DOHH2 (cell line): ENCODE measurements at regions not wholly inside any gene's neighbourhood (a gene's known extent, or its start where the extent isn't known, plus 50 kb on each side); places are given as distances from the start of the nearest gene placed in this dataset.

Source experiments
- H3F3A ChIP-seq: fragments of 200-600 bp; sonication (generic), shearing (Covaris generic); 2 replicates; pipeline ENCODE4 v1.6.0; 2016; ENCODE audit warnings: antibody characterized with exemption, mild to moderate bottlenecking; ENCODE audit not compliant: control insufficient read depth, insufficient read depth
- H3K27ac ChIP-seq: fragments of 200-600 bp; sonication (generic); 2 replicates; pipeline ENCODE4 v1.5.1; 2014; ENCODE audit warnings: low read depth, mild to moderate bottlenecking, low read length, moderate library complexity
- H3K27me3 ChIP-seq: fragments of 200-600 bp; sonication (generic); 2 replicates; pipeline ENCODE4 v1.6.1; 2014; ENCODE audit warnings: mild to moderate bottlenecking, low read length, mixed read lengths; ENCODE audit not compliant: control insufficient read depth
- H3K36me3 ChIP-seq: fragments of 200-600 bp; sonication (generic); 2 replicates; pipeline ENCODE4 v1.6.1; 2014; ENCODE audit warnings: mild to moderate bottlenecking, low read length, moderate library complexity, mixed read lengths; ENCODE audit not compliant: control insufficient read depth
- H3K4me1 ChIP-seq: fragments of 200-600 bp; sonication (generic); 2 replicates; pipeline ENCODE4 v1.6.1; 2014; ENCODE audit warnings: mild to moderate bottlenecking, low read length, mixed read lengths; ENCODE audit not compliant: control insufficient read depth
- H3K4me2 ChIP-seq: fragments of 200-600 bp; sonication (generic); 2 replicates; pipeline ENCODE4 v1.6.0; 2014; ENCODE audit warnings: mild to moderate bottlenecking, low read length, moderate library complexity
- H3K4me3 ChIP-seq: fragments of 200-600 bp; sonication (generic); 2 replicates; pipeline ENCODE4 v1.5.1; 2014; ENCODE audit warnings: mild to moderate bottlenecking, low read length, mixed read lengths
- H3K79me2 ChIP-seq: fragments of 200-600 bp; sonication (generic); 2 replicates; pipeline ENCODE4 v1.6.1; 2014; ENCODE audit warnings: mild to moderate bottlenecking, low read length, mixed read lengths; ENCODE audit not compliant: control insufficient read depth
- H3K9me2 ChIP-seq: fragments of 200-600 bp; sonication (generic); replicated peaks from 2 replicates; pipeline ENCODE4 v1.6.1; 2014; ENCODE audit warnings: mild to moderate bottlenecking, low read length, mixed read lengths; ENCODE audit not compliant: control insufficient read depth
- H3K9me3 ChIP-seq: fragments of 200-600 bp; sonication (generic); 2 replicates; pipeline ENCODE4 v1.6.1; 2014; ENCODE audit warnings: antibody characterized with exemption, low read length, mixed read lengths; ENCODE audit not compliant: control insufficient read depth, insufficient read depth
- H4K20me1 ChIP-seq: fragments of 200-600 bp; sonication (generic); 2 replicates; pipeline ENCODE4 v1.6.0; 2014; ENCODE audit warnings: low read depth, mild to moderate bottlenecking, antibody characterized with exemption, low read length, moderate library complexity; ENCODE audit not compliant: control insufficient read depth, insufficient read depth
- EZH2phosphoT487 ChIP-seq: fragments of 200-600 bp; sonication (generic); IDR thresholded peaks from 2 replicates; pipeline ENCODE4 v1.6.1; 2017; ENCODE audit warnings: borderline replicate concordance, mild to moderate bottlenecking, antibody characterized with exemption, low read length, moderate library complexity, mixed read lengths
- TF ChIP-seq, protein P1 (sequence below): fragments of 200-600 bp; sonication (generic); IDR thresholded peaks from one replicate; pipeline ENCODE4 v1.5.1; 2014; ENCODE audit warnings: antibody characterized with exemption, mild to moderate bottlenecking, low read depth, low read length; ENCODE audit not compliant: poor library complexity, severe bottlenecking

DNA sequence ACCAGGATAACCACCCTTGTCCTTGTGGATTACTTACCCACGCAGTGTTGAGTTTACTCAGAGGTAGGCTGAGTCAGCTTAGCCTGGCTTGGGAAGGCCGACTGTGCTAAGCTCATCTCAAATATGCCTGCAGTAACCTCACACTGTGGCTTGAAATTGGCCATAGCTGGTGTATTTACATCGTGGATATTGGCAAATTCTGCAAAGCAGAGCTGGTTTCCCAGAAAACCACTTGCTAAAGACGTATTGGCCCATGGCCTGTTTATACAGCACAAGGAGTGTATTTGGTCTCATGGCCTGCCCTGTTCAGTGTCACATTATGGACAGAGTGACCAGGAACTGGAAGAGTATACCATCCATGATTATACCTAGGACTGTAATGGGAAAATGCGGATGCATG, 170.5 kb upstream of the UBE3A start:
- no peaks in the 10 kb centered on the region for H3K9me2 ChIP-seq
- H3K4me1 ChIP-seq, result no peaks in the 10 kb centered on the region
- no peak overlapping the region for H3K4me3 ChIP-seq
- H3F3A ChIP-seq, result no peaks in the 10 kb centered on the region
- no peak overlapping the region for H3K4me2 ChIP-seq
- no peaks in the 10 kb centered on the region for H3K36me3 ChIP-seq
- no peak overlapping the region for H3K27ac ChIP-seq
- H3K27me3 ChIP-seq, result no peaks in the 10 kb centered on the region
- H3K79me2 ChIP-seq, result no peaks in the 10 kb centered on the region
- H4K20me1 ChIP-seq, result no peaks in the 10 kb centered on the region
- no peak for TF ChIP-seq EZH2phosphoT487
- TF ChIP-seq, protein P1, sequence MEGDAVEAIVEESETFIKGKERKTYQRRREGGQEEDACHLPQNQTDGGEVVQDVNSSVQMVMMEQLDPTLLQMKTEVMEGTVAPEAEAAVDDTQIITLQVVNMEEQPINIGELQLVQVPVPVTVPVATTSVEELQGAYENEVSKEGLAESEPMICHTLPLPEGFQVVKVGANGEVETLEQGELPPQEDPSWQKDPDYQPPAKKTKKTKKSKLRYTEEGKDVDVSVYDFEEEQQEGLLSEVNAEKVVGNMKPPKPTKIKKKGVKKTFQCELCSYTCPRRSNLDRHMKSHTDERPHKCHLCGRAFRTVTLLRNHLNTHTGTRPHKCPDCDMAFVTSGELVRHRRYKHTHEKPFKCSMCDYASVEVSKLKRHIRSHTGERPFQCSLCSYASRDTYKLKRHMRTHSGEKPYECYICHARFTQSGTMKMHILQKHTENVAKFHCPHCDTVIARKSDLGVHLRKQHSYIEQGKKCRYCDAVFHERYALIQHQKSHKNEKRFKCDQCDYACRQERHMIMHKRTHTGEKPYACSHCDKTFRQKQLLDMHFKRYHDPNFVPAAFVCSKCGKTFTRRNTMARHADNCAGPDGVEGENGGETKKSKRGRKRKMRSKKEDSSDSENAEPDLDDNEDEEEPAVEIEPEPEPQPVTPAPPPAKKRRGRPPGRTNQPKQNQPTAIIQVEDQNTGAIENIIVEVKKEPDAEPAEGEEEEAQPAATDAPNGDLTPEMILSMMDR, result no peak
- peaks cover 13% of the 10 kb centered on the region; the same call in 1 of the 2 replicates for H3K9me3 ChIP-seq

DNA sequence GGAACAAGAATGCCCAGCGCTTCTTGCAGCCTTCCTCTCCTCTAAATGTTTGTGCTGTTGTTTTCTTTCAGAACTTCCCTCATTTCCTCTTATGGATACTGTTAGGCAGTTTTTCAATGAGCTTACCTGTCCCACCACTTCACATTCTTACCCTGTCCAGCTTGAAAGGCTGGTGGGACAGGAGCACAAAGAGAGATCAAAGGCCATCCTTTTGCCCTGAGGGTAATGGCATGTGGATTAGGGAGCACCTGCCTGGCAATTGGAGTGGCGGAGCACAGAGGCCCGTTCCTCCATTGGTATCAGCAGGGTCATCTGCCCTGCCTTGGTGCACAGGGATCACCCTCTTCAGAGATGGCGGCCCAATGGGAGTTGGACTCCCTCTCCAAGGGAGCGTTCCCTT, 170.1 kb upstream of the UBE3A start:
- no peak overlapping the region for H3K27ac ChIP-seq
- H3K79me2 ChIP-seq, result no peaks in the 10 kb centered on the region
- H3K4me1 ChIP-seq, result no peaks in the 10 kb centered on the region
- TF ChIP-seq, protein P1, result no peak
- TF ChIP-seq EZH2phosphoT487, result no peak
- no peak overlapping the region for H3K4me3 ChIP-seq
- no peaks in the 10 kb centered on the region for H3K36me3 ChIP-seq
- no peaks in the 10 kb centered on the region for H3K9me2 ChIP-seq
- no peaks in the 10 kb centered on the region for H3F3A ChIP-seq
- H4K20me1 ChIP-seq, result no peaks in the 10 kb centered on the region
- H3K9me3 ChIP-seq, result peaks cover 13% of the 10 kb centered on the region; the same call in 1 of the 2 replicates
- H3K4me2 ChIP-seq, result no peak overlapping the region
- H3K27me3 ChIP-seq, result no peaks in the 10 kb centered on the region

DNA sequence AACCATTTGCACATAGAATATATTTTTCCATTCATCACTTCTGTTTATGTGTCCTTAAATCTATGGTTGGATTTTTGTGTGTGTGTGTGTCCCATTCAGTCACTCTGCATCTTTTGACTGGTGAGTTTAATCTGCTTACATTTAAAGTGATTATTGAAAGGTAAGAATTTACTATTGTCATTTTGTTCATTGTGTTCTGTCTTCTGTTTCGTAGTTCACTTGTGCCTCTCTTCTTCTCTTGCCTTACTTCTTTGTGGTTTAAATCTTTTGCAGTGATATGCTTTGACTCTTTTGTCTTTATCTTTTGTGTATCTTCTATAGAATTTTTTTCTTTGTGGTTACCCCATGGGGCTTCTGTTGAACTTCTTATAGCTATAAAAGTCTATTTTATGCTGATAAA, 166.3 kb upstream of the UBE3A start:
- no peaks in the 10 kb centered on the region for H3K27me3 ChIP-seq
- H4K20me1 ChIP-seq, result no peaks in the 10 kb centered on the region
- no peaks in the 10 kb centered on the region for H3K79me2 ChIP-seq
- H3K4me1 ChIP-seq, result no peaks in the 10 kb centered on the region
- no peaks in the 10 kb centered on the region for H3K36me3 ChIP-seq
- TF ChIP-seq, protein P1, result no peak
- TF ChIP-seq EZH2phosphoT487, result no peak
- H3F3A ChIP-seq, result no peaks in the 10 kb centered on the region
- H3K4me3 ChIP-seq, result no peak overlapping the region
- H3K9me3 ChIP-seq, result peaks cover 5% of the 10 kb centered on the region; the same call in 1 of the 2 replicates
- no peak overlapping the region for H3K4me2 ChIP-seq
- no peak overlapping the region for H3K27ac ChIP-seq
- no peaks in the 10 kb centered on the region for H3K9me2 ChIP-seq

DNA sequence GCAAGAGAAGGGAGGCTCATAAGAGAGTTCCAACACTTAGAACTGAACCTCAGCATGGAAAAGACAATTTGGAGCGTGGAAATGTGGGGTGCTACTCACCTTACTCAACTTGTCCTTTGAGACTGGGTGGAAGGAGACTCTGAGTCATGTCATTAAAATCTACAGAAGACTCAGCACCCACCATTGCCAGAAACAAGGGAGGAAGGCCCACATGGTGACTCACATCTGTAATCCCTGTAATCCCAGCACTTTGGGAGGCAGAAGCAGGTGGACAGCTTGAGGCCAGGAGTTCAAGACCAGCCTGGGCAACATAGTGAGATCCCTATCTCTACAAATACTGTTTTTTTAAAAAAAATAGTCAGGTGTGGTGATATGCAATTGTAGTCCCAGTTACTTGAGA, 161.9 kb upstream of the UBE3A start:
- TF ChIP-seq EZH2phosphoT487, result no peak
- TF ChIP-seq, protein P1, result no peak
- no peaks in the 10 kb centered on the region for H3K79me2 ChIP-seq
- H3K36me3 ChIP-seq, result no peaks in the 10 kb centered on the region
- peaks cover 13% of the 10 kb centered on the region; the same call in 1 of the 2 replicates for H3K9me3 ChIP-seq
- no peaks in the 10 kb centered on the region for H3F3A ChIP-seq
- H3K9me2 ChIP-seq, result no peaks in the 10 kb centered on the region
- H4K20me1 ChIP-seq, result no peaks in the 10 kb centered on the region
- no peaks in the 10 kb centered on the region for H3K4me1 ChIP-seq
- H3K27me3 ChIP-seq, result no peaks in the 10 kb centered on the region
- no peak overlapping the region for H3K27ac ChIP-seq
- H3K4me3 ChIP-seq, result no peak overlapping the region
- H3K4me2 ChIP-seq, result no peak overlapping the region
